B cell (primary cell): ENCODE measurements at regions not wholly inside any gene's neighbourhood (a gene's known extent, or its start where the extent isn't known, plus 50 kb on each side); places are given as distances from the start of the nearest gene placed in this dataset.

ENCODE experiments used
- ATAC-seq: fragments of 200-7000 bp; cut with Tn5 transposase; one replicate; pipeline ENCODE4 v1.10.0; 2021; ENCODE audit warnings: low read depth, mild to moderate bottlenecking, moderate number of reproducible peaks, moderate library complexity
- CTCF ChIA-PET: fragments of 350-600 bp; sonication (Branson Sonifier 250); formaldehyde crosslinking; loops from one replicate; lab custom pipeline; 2021; ENCODE audit warnings: antibody characterized with exemption, inconsistent platforms; lab: Charles Lee
- POLR2A ChIA-PET: fragments of 350-600 bp; sonication (Branson Sonifier 250); formaldehyde crosslinking; loops from one replicate; lab custom pipeline; 2021; ENCODE audit warnings: antibody characterized with exemption; lab: Charles Lee
- DNase-seq: peaks from one replicate; pipeline ENCODE4 v3.0.0; 2013
- H2AFZ ChIP-seq: 2 replicates; pipeline ENCODE4 v1.6.1; 2012; ENCODE audit warnings: mild to moderate bottlenecking, low read depth, low read length; ENCODE audit not compliant: insufficient read depth, poor library complexity, severe bottlenecking
- H3K27ac ChIP-seq, 2 donors: 1 replicate in 1 of 2; 2 replicates in 1 of 2; pipeline ENCODE4 v1.5.1; 2012 to 2013; ENCODE audit warnings: low read length in 2 of 2, mild to moderate bottlenecking in 2 of 2, moderate library complexity in 1 of 2
- H3K27me3 ChIP-seq, 4 experiments: fragments of 200-600 bp in 1 of 4; sonication (generic) in 1 of 4; replicated peaks in 1 of 4; 1 replicate in 2 of 4; 2 replicates in 2 of 4; pipeline versions ENCODE4 v1.6.1 to v1.7.0; 2013 to 2016; ENCODE audit warnings: low read length in 3 of 4, mild to moderate bottlenecking in 2 of 4, mixed read lengths in 1 of 4, moderate library complexity in 1 of 4; ENCODE audit not compliant: insufficient read depth in 4 of 4, control insufficient read depth in 3 of 4; ENCODE audit errors: control extremely low read depth in 1 of 4
- H3K36me3 ChIP-seq, 2 experiments: replicated peaks in 1 of 2; 1 replicate in 1 of 2; 2 replicates in 1 of 2; pipeline versions ENCODE4 v1.6.1 to v1.7.1; 2013; ENCODE audit warnings: low read length in 1 of 2; ENCODE audit not compliant: insufficient read depth in 2 of 2, control insufficient read depth in 1 of 2; ENCODE audit errors: control extremely low read depth in 1 of 2, extremely low read depth in 1 of 2
- H3K4me1 ChIP-seq, 2 donors: fragments of 200-600 bp in 1 of 2; sonication (generic) in 1 of 2; 1 replicate in 1 of 2; 2 replicates in 1 of 2; pipeline versions ENCODE4 v1.5.1 to v1.6.1; 2013 to 2017; ENCODE audit warnings: low read length in 2 of 2; ENCODE audit not compliant: control insufficient read depth in 2 of 2, insufficient read depth in 2 of 2
- H3K4me2 ChIP-seq: replicated peaks from 2 replicates; pipeline ENCODE3; 2012; ENCODE audit warnings: mild to moderate bottlenecking, low read depth, low read length; ENCODE audit not compliant: poor library complexity, severe bottlenecking
- H3K4me3 ChIP-seq, 5 experiments: fragments of 200-600 bp in 1 of 5; sonication (generic) in 1 of 5; 1 replicate in 3 of 5; 2 replicates in 2 of 5; pipeline versions ENCODE4 v1.5.1 to v1.7.0; 2011 to 2016; ENCODE audit warnings: low read length in 4 of 5, mild to moderate bottlenecking in 4 of 5, low read depth in 2 of 5, control low read depth in 1 of 5, moderate library complexity in 1 of 5; ENCODE audit not compliant: insufficient read depth in 1 of 5; ENCODE audit errors: control extremely low read depth in 1 of 5, extremely low read depth in 1 of 5
- H3K79me2 ChIP-seq: fragments of 200-600 bp; sonication (generic); one replicate; pipeline ENCODE4 v1.6.0; 2016; ENCODE audit warnings: low read length; ENCODE audit not compliant: control insufficient read depth, insufficient read depth
- H3K9ac ChIP-seq: fragments of 200-600 bp; sonication (generic); 2 replicates; pipeline ENCODE4 v1.6.1; 2017; ENCODE audit warnings: mild to moderate bottlenecking, low read length, moderate library complexity
- H3K9me3 ChIP-seq, 3 donors: one replicate each; pipeline versions ENCODE4 v1.6.1 to v1.7.1; 2013; ENCODE audit warnings: low read length in 2 of 3; ENCODE audit not compliant: control insufficient read depth in 2 of 3, insufficient read depth in 1 of 3; ENCODE audit errors: control extremely low read depth in 1 of 3
- H4K20me1 ChIP-seq: 2 replicates; pipeline ENCODE4 v1.6.0; 2012; ENCODE audit warnings: mild to moderate bottlenecking, low read length; ENCODE audit not compliant: insufficient read depth, control insufficient read depth, poor library complexity, severe bottlenecking
- H3K27ac Mint-ChIP-seq: one replicate; pipeline ENCODE4 v1.8.0; 2021; ENCODE audit warnings: mixed read lengths
- H3K27me3 Mint-ChIP-seq: one replicate; pipeline ENCODE4 v1.8.0; 2021; ENCODE audit warnings: mixed read lengths
- H3K4me1 Mint-ChIP-seq: one replicate; pipeline ENCODE4 v1.8.0; 2021; ENCODE audit warnings: mixed read lengths
- H3K4me3 Mint-ChIP-seq: one replicate; pipeline ENCODE4 v1.8.0; 2021; ENCODE audit warnings: mixed read lengths
- H3K9me3 Mint-ChIP-seq: one replicate; pipeline ENCODE4 v1.8.0; 2022; ENCODE audit warnings: mixed read lengths; ENCODE audit not compliant: insufficient read depth
- CTCF ChIP-seq: fragments of 200-600 bp; IDR thresholded peaks from one replicate; pipeline ENCODE4 v1.8.0; 2022; ENCODE audit warnings: antibody characterized with exemption, mild to moderate bottlenecking
- EZH2 ChIP-seq: IDR thresholded peaks from 2 replicates; pipeline ENCODE4 v1.6.1; 2012; ENCODE audit warnings: borderline replicate concordance, low read depth, mild to moderate bottlenecking, moderate library complexity, low read length; ENCODE audit not compliant: insufficient read depth, poor library complexity, severe bottlenecking
- WGBS: methylation state at CpG from one replicate; pipeline ENCODE4 v1.1.5; 2013; ENCODE audit warnings: missing lambda C conversion rate; ENCODE audit not compliant: insufficient coverage; 5-methylcytosine and 5-hydroxymethylcytosine counted together
- intact Hi-C: fragments of 100-400 bp; cut with micrococcal nuclease; formaldehyde crosslinking; loops from one replicate; pipeline ENCODE4 v1.10.0; 2022

- Mint-ChIP-seq H3K27me3 (no peaks in the 10 kb centered on the region), H3K27ac (no peak overlapping the region), H3K4me1 (no peaks in the 10 kb centered on the region), H3K4me3 (no peak overlapping the region), H3K9me3 (no peaks in the 10 kb centered on the region)
- no peak for TF ChIP-seq EZH2
- TF ChIP-seq CTCF, result no peak
- H3K36me3 ChIP-seq, result no peaks in the 10 kb centered on the region
- no peak overlapping the region for H3K27ac ChIP-seq
- H3K9ac ChIP-seq, result no peak overlapping the region
- ChIA-PET CTCF (no interaction called here), POLR2A (no interaction called here)
- H2AFZ ChIP-seq, result no peak overlapping the region
- no peaks in the 10 kb centered on the region for H3K27me3 ChIP-seq
- no peak for DNase-seq
- intact Hi-C loops, result no loop called here
- no peak for ATAC-seq
- no peaks in the 10 kb centered on the region for H3K79me2 ChIP-seq
- no peaks in the 10 kb centered on the region for H3K9me3 ChIP-seq
- no peak overlapping the region for H3K4me2 ChIP-seq
- no peaks in the 10 kb centered on the region for H3K4me1 ChIP-seq
- H3K4me3 ChIP-seq, result no peak overlapping the region
- no peaks in the 10 kb centered on the region for H4K20me1 ChIP-seq
- no CpG with 5 or more reads among the region's 2 CpGs for WGBS
Measured at GRCh38 chr13:73321043-73321442, 262.2 kb downstream of the KLF5 start.

GRCh38 chr13:73317140-73317539 lies 258.3 kb downstream of the KLF5 start:
- no peaks in the 10 kb centered on the region for H3K79me2 ChIP-seq
- Mint-ChIP-seq H3K27ac (no peak overlapping the region), H3K9me3 (peaks cover 2% of the 10 kb centered on the region), H3K4me1 (no peaks in the 10 kb centered on the region), H3K27me3 (no peaks in the 10 kb centered on the region), H3K4me3 (no peak overlapping the region)
- no peak for DNase-seq
- ATAC-seq, result no peak
- no peak overlapping the region for H3K4me2 ChIP-seq
- TF ChIP-seq CTCF, result no peak
- no peak for TF ChIP-seq EZH2
- H3K9me3 ChIP-seq, result no peaks in the 10 kb centered on the region
- no peak overlapping the region for H2AFZ ChIP-seq
- intact Hi-C loops, result no loop called here
- H3K27ac ChIP-seq, result no peak overlapping the region
- H3K4me3 ChIP-seq, result no peak overlapping the region
- no peak overlapping the region for H3K9ac ChIP-seq
- H4K20me1 ChIP-seq, result no peaks in the 10 kb centered on the region
- no CpG with 5 or more reads among the region's 2 CpGs for WGBS
- no peaks in the 10 kb centered on the region for H3K36me3 ChIP-seq
- H3K4me1 ChIP-seq, result no peaks in the 10 kb centered on the region
- ChIA-PET POLR2A (no interaction called here), CTCF (no interaction called here)
- H3K27me3 ChIP-seq, result no peaks in the 10 kb centered on the region
